ENCODE measurements at regions not wholly inside any gene's neighbourhood (a gene's known extent, or its start where the extent isn't known, plus 50 kb on each side); places are given as distances from the start of the nearest gene placed in this dataset.

DNA sequence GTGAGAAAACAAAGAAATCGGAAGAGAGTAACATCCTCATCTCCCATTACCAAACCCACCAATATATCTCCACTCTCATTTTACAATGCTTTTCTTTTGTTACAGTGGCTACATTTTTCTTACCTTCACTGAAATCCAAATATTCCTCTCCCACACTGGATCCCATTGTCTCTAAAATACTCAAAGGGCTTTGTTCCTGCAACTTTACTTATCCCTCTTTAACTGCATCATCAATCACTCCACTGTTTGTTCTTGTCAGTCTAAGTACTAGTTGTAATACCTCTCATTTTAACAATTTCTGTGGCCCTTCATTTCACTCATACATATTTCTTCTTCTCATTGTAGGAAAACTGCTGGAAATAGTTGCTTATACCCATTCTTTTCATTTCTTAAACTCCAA, 464.2 kb upstream of the PIK3C3 start:
- H3K27ac ChIP-seq, result no peak overlapping the region
- TF ChIP-seq, protein P1, sequence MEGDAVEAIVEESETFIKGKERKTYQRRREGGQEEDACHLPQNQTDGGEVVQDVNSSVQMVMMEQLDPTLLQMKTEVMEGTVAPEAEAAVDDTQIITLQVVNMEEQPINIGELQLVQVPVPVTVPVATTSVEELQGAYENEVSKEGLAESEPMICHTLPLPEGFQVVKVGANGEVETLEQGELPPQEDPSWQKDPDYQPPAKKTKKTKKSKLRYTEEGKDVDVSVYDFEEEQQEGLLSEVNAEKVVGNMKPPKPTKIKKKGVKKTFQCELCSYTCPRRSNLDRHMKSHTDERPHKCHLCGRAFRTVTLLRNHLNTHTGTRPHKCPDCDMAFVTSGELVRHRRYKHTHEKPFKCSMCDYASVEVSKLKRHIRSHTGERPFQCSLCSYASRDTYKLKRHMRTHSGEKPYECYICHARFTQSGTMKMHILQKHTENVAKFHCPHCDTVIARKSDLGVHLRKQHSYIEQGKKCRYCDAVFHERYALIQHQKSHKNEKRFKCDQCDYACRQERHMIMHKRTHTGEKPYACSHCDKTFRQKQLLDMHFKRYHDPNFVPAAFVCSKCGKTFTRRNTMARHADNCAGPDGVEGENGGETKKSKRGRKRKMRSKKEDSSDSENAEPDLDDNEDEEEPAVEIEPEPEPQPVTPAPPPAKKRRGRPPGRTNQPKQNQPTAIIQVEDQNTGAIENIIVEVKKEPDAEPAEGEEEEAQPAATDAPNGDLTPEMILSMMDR (conservative IDR thresholded peaks at IDR 0.05), result no peak

DNA sequence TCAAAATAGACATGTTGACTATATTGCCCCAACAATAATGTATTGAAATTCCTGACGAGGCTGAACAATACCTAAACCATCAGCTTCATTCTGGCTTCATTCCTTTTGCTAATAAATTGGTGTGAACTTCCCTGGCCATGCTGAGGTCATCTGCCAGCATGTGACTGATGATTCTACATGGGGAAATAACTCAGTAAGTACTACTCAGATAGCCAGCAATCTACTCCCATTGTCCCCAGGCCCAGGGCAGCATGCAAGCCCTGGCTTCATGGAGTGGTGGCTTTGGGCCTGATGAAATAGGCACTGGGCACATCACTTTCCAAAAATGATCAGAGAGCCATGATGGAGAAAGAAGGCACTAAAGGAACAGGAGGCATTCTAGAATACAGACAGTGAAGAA, 468.5 kb upstream of the PIK3C3 start:
- TF ChIP-seq, protein P1 (conservative IDR thresholded peaks at IDR 0.05), result no peak
- H3K27ac ChIP-seq, result no peak overlapping the region

DNA sequence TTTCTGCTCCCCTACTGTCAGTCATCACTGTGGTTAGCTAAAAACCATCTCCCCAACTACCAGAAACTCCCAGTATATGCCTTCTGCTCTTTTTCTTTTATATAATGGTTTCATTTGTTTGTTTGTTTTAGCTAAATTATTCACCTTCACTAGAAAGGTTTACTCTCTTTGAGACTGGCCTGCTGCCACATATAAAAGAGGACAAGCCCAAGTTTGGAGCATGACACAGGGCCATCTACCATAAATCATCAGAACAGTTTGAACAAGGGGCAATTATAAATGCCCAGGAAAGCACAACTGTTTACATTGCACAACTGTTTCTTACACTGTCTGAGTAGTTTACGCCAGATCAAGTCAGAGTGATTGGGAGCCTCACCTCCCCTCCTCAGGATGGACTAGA, 471.0 kb upstream of the PIK3C3 start:
- TF ChIP-seq, protein P1 (conservative IDR thresholded peaks at IDR 0.05), result no peak
- H3K27ac ChIP-seq, result no peak overlapping the region

DNA sequence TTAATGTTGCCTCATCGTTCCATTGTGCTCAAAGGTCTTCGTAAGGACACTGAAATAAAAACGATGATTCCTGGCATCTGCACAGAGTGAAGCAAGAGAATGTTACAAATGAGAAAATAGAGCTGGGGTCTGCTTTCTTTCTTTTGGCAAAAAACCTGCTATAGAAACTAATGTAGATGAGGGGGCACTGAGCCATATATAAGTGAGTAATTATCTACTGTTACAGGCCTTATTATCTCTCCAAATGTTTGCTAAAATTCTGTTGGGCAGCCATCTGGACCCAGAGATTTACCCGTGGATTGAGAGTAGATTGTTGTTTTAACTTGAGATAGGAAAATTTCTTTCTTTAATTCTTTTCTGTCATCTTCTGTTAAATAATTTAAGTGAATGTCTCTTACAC, 472.5 kb upstream of the PIK3C3 start:
- TF ChIP-seq, protein P1 (conservative IDR thresholded peaks at IDR 0.05), result no peak

DNA sequence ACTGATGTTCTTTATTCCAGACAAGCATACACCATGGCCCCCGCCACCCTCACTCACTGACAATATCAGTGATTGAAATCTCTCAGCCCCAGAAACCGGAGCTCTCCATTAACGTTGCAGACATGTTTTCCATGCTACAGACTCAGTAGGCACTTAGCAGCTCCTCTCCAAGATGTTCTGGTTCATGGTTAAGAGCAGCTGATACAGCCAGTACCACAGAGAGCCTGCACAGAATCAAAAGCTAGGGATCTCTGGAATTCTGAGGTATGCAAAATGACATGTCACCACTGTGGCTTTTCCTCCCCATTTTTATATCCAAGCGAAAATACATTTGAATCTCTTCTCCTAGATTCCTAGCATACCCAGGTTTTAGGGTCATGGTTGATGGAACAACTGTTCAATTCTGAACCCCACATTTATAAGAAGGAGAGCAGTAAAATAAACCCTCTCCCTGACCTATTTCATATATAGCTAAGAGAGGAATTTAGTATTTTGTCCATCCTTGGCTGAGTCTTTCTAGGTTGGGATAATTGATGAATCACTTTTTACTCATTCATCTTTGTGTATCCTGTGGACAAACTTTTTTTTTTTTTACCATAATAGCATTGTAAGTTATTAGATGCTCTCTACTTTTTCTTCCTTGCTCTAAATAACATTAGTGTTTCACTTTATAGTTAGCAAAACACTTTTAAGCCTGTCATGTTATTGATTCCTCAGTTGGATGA, 488.4 kb upstream of the PIK3C3 start:
- H3K27ac ChIP-seq, result no peak overlapping the region
- TF ChIP-seq, protein P1 (conservative IDR thresholded peaks at IDR 0.05), result no peak

More for the DNA sequence above, 472.5 kb upstream of the PIK3C3 start:
- H3K27ac ChIP-seq, result no peak overlapping the region

DNA sequence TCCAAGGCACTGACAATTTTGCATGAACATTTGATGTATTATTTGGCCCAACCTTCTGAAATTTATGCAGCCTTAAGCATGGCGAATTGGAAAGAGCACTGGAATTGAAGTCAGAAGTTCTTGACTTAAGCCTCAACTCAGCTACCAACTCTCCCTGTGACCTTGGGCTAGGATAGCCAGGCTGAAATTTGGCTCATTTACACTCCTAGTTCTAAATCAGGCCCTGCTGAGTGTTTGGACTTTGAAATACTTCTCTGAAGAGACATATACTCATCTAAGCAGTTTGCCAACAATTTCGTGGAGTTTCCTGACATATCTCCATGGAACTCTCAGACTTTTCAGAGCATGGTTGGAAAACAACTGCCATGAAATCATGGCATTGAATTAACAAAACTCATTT, 489.6 kb upstream of the PIK3C3 start:
- TF ChIP-seq, protein P1 (conservative IDR thresholded peaks at IDR 0.05), result no peak
- no peak overlapping the region for H3K27ac ChIP-seq

DNA sequence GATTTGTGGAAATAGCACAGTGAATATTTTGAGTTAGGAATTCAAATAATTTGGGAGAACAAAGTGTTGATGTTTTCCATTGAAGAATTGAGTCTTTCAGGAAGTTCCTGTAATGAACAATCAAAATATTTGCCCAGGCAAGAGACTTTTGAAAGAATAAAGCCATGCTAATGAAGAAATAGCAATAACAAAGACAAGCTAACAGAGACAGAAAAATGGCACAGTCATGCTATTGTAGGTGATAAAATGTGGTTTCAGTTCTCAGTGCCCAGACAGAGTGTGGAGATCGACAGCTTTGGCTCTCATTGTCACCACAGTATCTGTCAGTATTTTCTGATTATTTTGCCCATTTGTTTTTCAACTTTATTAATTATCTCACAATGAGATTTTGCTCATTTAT, 490.8 kb upstream of the PIK3C3 start:
- H3K27ac ChIP-seq, result no peak overlapping the region
- TF ChIP-seq, protein P1 (conservative IDR thresholded peaks at IDR 0.05), result no peak

Measured in VCaP (cell line).